Trophoblast cell (in vitro differentiated cells and primary cell): ENCODE measurements at regions not wholly inside any gene's neighbourhood (a gene's known extent, or its start where the extent isn't known, plus 50 kb on each side); places are given as distances from the start of the nearest gene placed in this dataset.

Experiments
- DNase-seq, 2 donors: peaks; one replicate each; pipeline ENCODE4 v3.0.0-alpha.2; 2016
- H2AFZ ChIP-seq: 2 replicates; pipeline ENCODE4 v1.6.1; 2013; ENCODE audit warnings: low read length, moderate library complexity, mild to moderate bottlenecking; ENCODE audit not compliant: insufficient read depth, poor library complexity
- H2AK5ac ChIP-seq: 2 replicates; pipeline ENCODE4 v1.6.1; 2013; ENCODE audit warnings: mild to moderate bottlenecking, low read length
- H2BK120ac ChIP-seq: 2 replicates; pipeline ENCODE4 v1.6.1; 2013; ENCODE audit warnings: low read length, mild to moderate bottlenecking, moderate library complexity; ENCODE audit not compliant: insufficient read depth, poor library complexity
- H2BK12ac ChIP-seq: 2 replicates; pipeline ENCODE4 v1.6.1; 2013; ENCODE audit warnings: mild to moderate bottlenecking, low read length, moderate library complexity
- H2BK5ac ChIP-seq: 2 replicates; pipeline ENCODE4 v1.6.1; 2013; ENCODE audit warnings: low read length, low read depth, moderate library complexity, mild to moderate bottlenecking; ENCODE audit not compliant: poor library complexity
- H3K14ac ChIP-seq: 2 replicates; pipeline ENCODE4 v1.6.1; 2013; ENCODE audit warnings: mild to moderate bottlenecking, low read length
- H3K18ac ChIP-seq: 2 replicates; pipeline ENCODE4 v1.6.1; 2013; ENCODE audit warnings: mild to moderate bottlenecking, low read length
- H3K23ac ChIP-seq: 2 replicates; pipeline ENCODE4 v1.6.1; 2013; ENCODE audit warnings: low read length
- H3K27ac ChIP-seq: 2 replicates; pipeline ENCODE4 v1.5.1; 2013; ENCODE audit warnings: low read depth, mild to moderate bottlenecking, inconsistent platforms, low read length, moderate library complexity
- H3K27me3 ChIP-seq: 2 replicates; pipeline ENCODE4 v1.6.1; 2013; ENCODE audit warnings: inconsistent platforms, mild to moderate bottlenecking, low read length, moderate library complexity; ENCODE audit not compliant: insufficient read depth
- H3K36me3 ChIP-seq, 2 experiments: 1 replicate in 1 of 2; 2 replicates in 1 of 2; pipeline ENCODE4 v1.6.1; 2013; ENCODE audit warnings: low read length in 2 of 2, mild to moderate bottlenecking in 2 of 2, moderate library complexity in 1 of 2; ENCODE audit not compliant: insufficient read depth in 2 of 2, control insufficient read depth in 1 of 2
- H3K4ac ChIP-seq: 2 replicates; pipeline ENCODE4 v1.6.1; 2013; ENCODE audit warnings: low read depth, mild to moderate bottlenecking, low read length, moderate library complexity
- H3K4me1 ChIP-seq, 2 experiments: 1 replicate in 1 of 2; 2 replicates in 1 of 2; pipeline ENCODE4 v1.6.1; 2013; ENCODE audit warnings: low read length in 2 of 2, mild to moderate bottlenecking in 2 of 2, moderate library complexity in 1 of 2; ENCODE audit not compliant: insufficient read depth in 2 of 2, control insufficient read depth in 1 of 2
- H3K4me2 ChIP-seq: 2 replicates; pipeline ENCODE4 v1.6.1; 2013; ENCODE audit warnings: inconsistent platforms, mild to moderate bottlenecking, low read length, moderate library complexity
- H3K4me3 ChIP-seq: 2 replicates; pipeline ENCODE4 v1.5.1; 2013; ENCODE audit warnings: mild to moderate bottlenecking, low read depth, low read length, inconsistent platforms
- H3K79me1 ChIP-seq: one replicate; pipeline ENCODE4 v1.6.1; 2013; ENCODE audit warnings: low read length
- H3K79me2 ChIP-seq: 2 replicates; pipeline ENCODE4 v1.6.1; 2013; ENCODE audit warnings: low read length, mild to moderate bottlenecking; ENCODE audit not compliant: control insufficient read depth, insufficient read depth, poor library complexity
- H3K9ac ChIP-seq: 2 replicates; pipeline ENCODE4 v1.6.1; 2013; ENCODE audit warnings: mild to moderate bottlenecking, low read length
- H3K9me3 ChIP-seq: 2 replicates; pipeline ENCODE4 v1.6.1; 2013; ENCODE audit warnings: low read depth, mild to moderate bottlenecking, control low read depth, inconsistent platforms, low read length; ENCODE audit not compliant: insufficient read depth
- H4K12ac ChIP-seq: 2 replicates; pipeline ENCODE4 v1.6.1; 2013; ENCODE audit warnings: low read depth, mild to moderate bottlenecking, low read length, moderate library complexity
- H4K8ac ChIP-seq: 2 replicates; pipeline ENCODE4 v1.6.1; 2013; ENCODE audit warnings: low read depth, mild to moderate bottlenecking, low read length, moderate library complexity
- H4K91ac ChIP-seq: one replicate; pipeline ENCODE4 v1.6.1; 2013; ENCODE audit warnings: low read depth, mild to moderate bottlenecking, low read length, moderate library complexity
- WGBS: extraction: QIAGEN DNeasy Blood & Tissue Kit; methylation state at CpG from one replicate; pipeline ENCODE4 v1.1.7; 2013; ENCODE audit warnings: missing lambda C conversion rate; ENCODE audit not compliant: insufficient read length, insufficient coverage; ENCODE audit errors: extremely low coverage; 5-methylcytosine and 5-hydroxymethylcytosine counted together

- no peak overlapping the region for H3K14ac ChIP-seq
- H3K4me2 ChIP-seq, result no peak overlapping the region
- no peaks in the 10 kb centered on the region for H3K9me3 ChIP-seq
- no peak overlapping the region for H3K4me3 ChIP-seq
- no peak overlapping the region for H2AFZ ChIP-seq
- no peak overlapping the region for H3K18ac ChIP-seq
- no peak overlapping the region for H4K91ac ChIP-seq
- H3K27me3 ChIP-seq, result no peaks in the 10 kb centered on the region
- no peaks in the 10 kb centered on the region for H3K79me2 ChIP-seq
- no peak overlapping the region for H4K12ac ChIP-seq
- no CpG with 5 or more reads among the region's 1 CpG for WGBS
- no peak overlapping the region for H4K8ac ChIP-seq
- H2BK12ac ChIP-seq, result no peak overlapping the region
- H3K4me1 ChIP-seq, result no peaks in the 10 kb centered on the region
- DNase-seq, result no peak
- H2BK120ac ChIP-seq, result no peak overlapping the region
- H3K4ac ChIP-seq, result no peak overlapping the region
- no peak overlapping the region for H3K9ac ChIP-seq
- no peaks in the 10 kb centered on the region for H3K36me3 ChIP-seq
- no peaks in the 10 kb centered on the region for H3K79me1 ChIP-seq
- no peak overlapping the region for H2BK5ac ChIP-seq
- no peak overlapping the region for H3K23ac ChIP-seq
- H2AK5ac ChIP-seq, result no peak overlapping the region
- H3K27ac ChIP-seq, result no peak overlapping the region
Measured at GRCh38 chr4:82055156-82055555, 318.6 kb downstream of the HNRNPD start.

- no peaks in the 10 kb centered on the region for H3K9me3 ChIP-seq
- H2AK5ac ChIP-seq, result no peak overlapping the region
- no peak overlapping the region for H4K91ac ChIP-seq
- H3K36me3 ChIP-seq, result no peaks in the 10 kb centered on the region
- H3K4me1 ChIP-seq, result no peaks in the 10 kb centered on the region
- H3K9ac ChIP-seq, result no peak overlapping the region
- H3K4me2 ChIP-seq, result no peak overlapping the region
- H3K79me2 ChIP-seq, result no peaks in the 10 kb centered on the region
- no peak overlapping the region for H3K4ac ChIP-seq
- H3K18ac ChIP-seq, result no peak overlapping the region
- no peak overlapping the region for H3K4me3 ChIP-seq
- H2BK120ac ChIP-seq, result no peak overlapping the region
- no peak overlapping the region for H3K14ac ChIP-seq
- no peak overlapping the region for H4K12ac ChIP-seq
- H2BK5ac ChIP-seq, result no peak overlapping the region
- H2AFZ ChIP-seq, result no peak overlapping the region
- no peaks in the 10 kb centered on the region for H3K27me3 ChIP-seq
- H3K27ac ChIP-seq, result no peak overlapping the region
- no peak for DNase-seq
- no peak overlapping the region for H2BK12ac ChIP-seq
- WGBS, result no CpG with 5 or more reads among the region's 2 CpGs
- no peak overlapping the region for H4K8ac ChIP-seq
- no peak overlapping the region for H3K23ac ChIP-seq
- no peaks in the 10 kb centered on the region for H3K79me1 ChIP-seq
Measured at GRCh38 chr4:82053396-82053795, 320.4 kb downstream of the HNRNPD start.

DNA sequence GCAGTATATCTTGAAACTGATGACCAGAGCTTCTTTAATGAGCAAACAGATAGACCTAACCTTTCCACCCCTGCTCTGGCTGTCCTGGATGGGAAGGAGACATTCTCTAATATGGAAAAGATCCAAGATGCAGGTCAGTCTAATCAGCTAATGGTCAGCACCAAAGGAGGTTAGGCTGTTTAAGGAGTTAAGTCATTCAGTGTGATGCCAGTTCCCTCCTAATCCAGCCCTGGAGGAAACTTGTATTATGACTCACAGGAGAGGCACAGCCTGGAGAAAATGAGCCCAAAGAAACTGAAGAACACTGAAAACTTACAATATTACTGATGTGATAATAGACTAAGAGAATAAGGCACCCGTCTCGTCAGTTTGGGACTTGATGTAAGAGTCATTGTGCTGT is 323.0 kb downstream of the HNRNPD start:
- H3K79me2 ChIP-seq, result no peaks in the 10 kb centered on the region
- H3K4me3 ChIP-seq, result no peak overlapping the region
- H2BK5ac ChIP-seq, result no peak overlapping the region
- no peaks in the 10 kb centered on the region for H3K36me3 ChIP-seq
- no peak overlapping the region for H3K18ac ChIP-seq
- no peaks in the 10 kb centered on the region for H3K27me3 ChIP-seq
- no peaks in the 10 kb centered on the region for H3K79me1 ChIP-seq
- no CpG with 5 or more reads among the region's 2 CpGs for WGBS
- H2BK120ac ChIP-seq, result no peak overlapping the region
- H3K14ac ChIP-seq, result no peak overlapping the region
- no peak overlapping the region for H2BK12ac ChIP-seq
- H3K4me1 ChIP-seq, result no peaks in the 10 kb centered on the region
- H3K9ac ChIP-seq, result no peak overlapping the region
- no peak overlapping the region for H2AK5ac ChIP-seq
- H3K4me2 ChIP-seq, result no peak overlapping the region
- H4K91ac ChIP-seq, result no peak overlapping the region
- H3K4ac ChIP-seq, result no peak overlapping the region
- no peak overlapping the region for H4K8ac ChIP-seq
- no peak overlapping the region for H3K23ac ChIP-seq
- DNase-seq, result no peak
- no peak overlapping the region for H4K12ac ChIP-seq
- H3K27ac ChIP-seq, result no peak overlapping the region
- no peaks in the 10 kb centered on the region for H3K9me3 ChIP-seq
- no peak overlapping the region for H2AFZ ChIP-seq

DNA sequence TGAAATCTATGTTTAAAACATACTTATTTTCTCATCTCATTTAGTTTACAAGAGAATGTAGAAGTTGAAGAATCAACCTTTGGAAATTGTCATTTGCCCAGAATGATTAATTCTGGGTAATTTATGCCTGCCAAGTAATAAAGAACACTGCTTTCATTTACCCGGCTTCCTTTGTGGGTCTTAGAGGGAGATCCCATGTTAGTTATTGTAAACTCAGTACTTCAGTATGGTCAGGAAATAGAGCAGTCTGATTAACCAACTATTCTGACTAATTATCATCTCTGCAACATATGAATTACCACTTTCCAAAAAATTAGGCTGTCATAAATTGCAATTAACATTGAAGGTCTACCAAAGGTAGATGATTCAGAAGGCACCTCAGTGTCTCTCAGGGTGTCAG is 324.5 kb downstream of the HNRNPD start:
- Histone ChIP-seq H3K9me3 (no peaks in the 10 kb centered on the region), H4K8ac (no peak overlapping the region), H4K12ac (no peak overlapping the region), H2BK5ac (no peak overlapping the region), H2AFZ (no peak overlapping the region), H3K27ac (no peak overlapping the region), H3K4me1 (peaks cover 0 to 4% of the 10 kb centered on the region in 2 experiments), H3K4ac (no peak overlapping the region), H3K79me1 (peaks cover 2% of the 10 kb centered on the region), H3K18ac (no peak overlapping the region), H3K23ac (no peak overlapping the region), H4K91ac (no peak overlapping the region), H2AK5ac (no peak overlapping the region), H3K79me2 (no peaks in the 10 kb centered on the region), H2BK120ac (no peak overlapping the region), H3K27me3 (no peaks in the 10 kb centered on the region), H3K4me3 (no peak overlapping the region), H3K4me2 (no peak overlapping the region), H3K36me3 (no peaks in the 10 kb centered on the region), H3K9ac (no peak overlapping the region), H2BK12ac (no peak overlapping the region), H3K14ac (no peak overlapping the region)
- DNase-seq, result no peak
- WGBS, result no CpG with 5 or more reads among the region's 1 CpG
